OCI-M2 (cell line): ENCODE measurements at regions not wholly inside any gene's neighbourhood (a gene's known extent, or its start where the extent isn't known, plus 50 kb on each side); places are given as distances from the start of the nearest gene placed in this dataset.
"Not testable (repeated sequence)": the region's sequence is repeated elsewhere in the genome, so short reads cannot be mapped to it uniquely, and the experiment has no call there.

Experiments
- DNase-seq: peaks from one replicate; lab custom pipeline; 2025; ENCODE audit not compliant: unreplicated experiment; lab: John Stamatoyannopoulos, UW

GRCh38 chr6:135703007-135703406 lies 148.5 kb upstream of the PDE7B start:
- no peak for DNase-seq

DNA sequence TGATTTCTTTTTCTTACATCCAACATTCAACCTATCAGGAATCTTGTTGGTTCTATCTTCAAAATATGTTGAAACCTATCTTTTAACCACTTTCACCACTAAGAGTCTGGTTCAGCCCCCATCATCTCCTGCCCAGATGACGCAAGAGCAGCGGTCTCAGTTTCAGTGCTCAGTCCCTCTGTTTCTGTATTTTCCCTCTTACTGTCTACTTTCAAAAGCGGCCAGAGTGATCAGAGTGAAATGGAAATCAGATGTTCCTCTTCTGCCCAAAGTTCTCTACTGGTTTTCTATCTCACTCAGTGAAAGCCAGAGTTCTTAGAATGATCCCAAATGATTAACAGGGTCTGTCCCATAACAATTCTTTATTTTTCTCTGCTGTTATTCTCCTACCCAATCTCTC lies 147.9 kb upstream of the PDE7B start:
- DNase-seq = no peak

- no peak for DNase-seq
These were observed 144.1 kb upstream of the PDE7B start for GRCh38 chr6:135707426-135707825.

GRCh38 chr6:135710042-135710441 lies 141.5 kb upstream of the PDE7B start:
- no peak for DNase-seq

- DNase-seq = no peak
These were observed 129.3 kb upstream of the PDE7B start for GRCh38 chr6:135722190-135722589.

DNA sequence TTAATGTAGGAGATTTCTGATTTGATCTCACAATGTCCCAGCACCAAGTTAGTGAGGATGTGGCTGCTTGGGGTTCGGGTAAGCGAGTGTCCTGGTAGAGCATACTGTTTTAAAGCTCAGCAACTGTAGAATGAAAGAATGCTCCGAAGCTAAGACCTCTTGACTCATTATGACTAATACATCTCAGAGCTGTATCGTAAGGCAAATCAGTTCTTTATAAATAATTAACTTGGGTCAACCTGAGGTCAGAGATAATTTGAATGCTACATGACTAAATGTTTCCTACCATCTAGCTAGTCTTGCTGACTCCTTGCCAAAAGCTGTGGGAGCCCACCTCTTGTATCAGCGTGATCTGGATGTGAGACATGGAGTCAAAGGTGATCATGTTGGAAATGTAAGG lies 128.8 kb upstream of the PDE7B start:
- DNase-seq = no peak

DNA sequence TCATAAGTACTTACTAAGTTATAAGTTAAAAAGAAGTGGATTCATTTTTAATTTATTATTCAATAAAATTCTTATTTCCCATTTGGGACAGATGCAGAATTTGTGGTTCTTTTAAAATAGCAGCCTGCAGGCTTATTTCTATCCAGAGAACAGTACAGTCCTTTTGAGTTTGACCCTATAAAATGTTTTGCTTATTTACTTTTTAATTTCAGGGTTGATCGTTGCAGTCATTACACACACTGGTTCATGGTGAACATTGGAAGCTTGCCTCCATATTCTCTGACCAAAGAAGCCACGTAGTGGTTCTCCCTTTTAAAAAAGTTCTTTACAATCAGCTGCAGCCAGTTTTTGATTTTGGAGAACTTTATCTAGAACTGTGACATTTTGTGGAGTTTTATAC lies 122.9 kb upstream of the PDE7B start:
- DNase-seq = no peak

GRCh38 chr6:135731116-135731515 lies 120.4 kb upstream of the PDE7B start:
- DNase-seq = no peak

DNA sequence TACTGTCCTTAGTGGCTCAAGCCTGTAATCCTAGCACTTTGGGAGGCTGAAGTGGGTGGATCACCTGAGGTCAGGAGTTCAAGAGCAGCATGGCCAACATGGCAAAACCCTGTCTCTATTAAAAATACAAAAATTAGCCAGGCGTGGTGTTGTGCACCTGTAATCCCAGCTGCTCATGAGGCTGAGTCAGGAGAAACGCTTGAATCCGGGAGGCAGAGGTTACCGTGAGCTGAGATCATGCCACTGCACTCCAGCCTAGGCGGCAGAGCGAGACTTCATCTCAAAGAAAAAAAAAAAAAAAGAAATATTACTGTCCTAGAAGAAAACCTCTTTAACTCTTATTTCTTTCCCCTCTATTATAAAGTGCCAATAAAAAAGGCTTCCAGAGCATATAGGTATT lies 115.2 kb upstream of the PDE7B start:
- not testable (repeated sequence) for DNase-seq

GRCh38 chr6:135738636-135739035 lies 112.9 kb upstream of the PDE7B start:
- no peak for DNase-seq

DNA sequence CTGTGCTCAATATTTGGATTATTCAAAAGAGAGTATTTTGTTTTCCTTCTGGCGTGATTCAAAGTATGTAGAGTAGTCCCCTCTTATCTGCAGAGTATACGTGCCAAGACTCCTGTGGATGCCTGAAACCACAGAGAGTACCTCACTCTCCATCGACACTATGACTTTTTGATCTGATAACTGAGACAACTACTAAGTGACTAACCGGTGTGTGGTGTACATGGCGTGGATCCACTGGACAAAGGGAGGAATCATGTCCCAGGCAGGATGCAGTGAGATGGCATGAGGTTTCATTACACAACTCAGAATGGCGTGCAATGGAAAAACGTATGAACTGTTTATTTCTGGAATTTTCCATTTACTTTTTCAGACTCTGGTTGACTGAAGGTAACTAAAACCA lies 112.2 kb upstream of the PDE7B start:
- no peak for DNase-seq

DNA sequence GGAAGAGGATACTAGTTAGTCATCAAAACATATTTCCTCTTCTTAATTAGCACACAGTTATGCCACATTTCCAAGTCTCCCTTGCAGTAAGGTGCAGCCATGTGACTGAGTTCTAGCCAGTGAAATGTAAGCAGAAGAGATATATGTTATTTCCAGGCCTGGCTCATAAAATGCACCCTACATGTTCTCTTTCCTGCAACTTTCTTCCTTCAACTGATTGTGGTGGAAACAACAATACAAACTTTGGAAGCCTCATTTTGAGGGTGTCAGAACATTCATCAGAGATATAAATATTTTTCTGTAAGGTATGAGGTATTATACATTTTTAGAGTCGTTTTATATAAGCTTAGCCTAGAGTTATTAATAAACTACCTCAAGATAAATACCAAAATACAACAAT lies 110.9 kb upstream of the PDE7B start:
- no peak for DNase-seq

GRCh38 chr6:135743476-135743875 lies 108.0 kb upstream of the PDE7B start:
- DNase-seq = no peak

GRCh38 chr6:135748189-135748588 lies 103.3 kb upstream of the PDE7B start:
- DNase-seq = no peak

GRCh38 chr6:135750081-135750480 lies 101.4 kb upstream of the PDE7B start:
- no peak for DNase-seq

DNA sequence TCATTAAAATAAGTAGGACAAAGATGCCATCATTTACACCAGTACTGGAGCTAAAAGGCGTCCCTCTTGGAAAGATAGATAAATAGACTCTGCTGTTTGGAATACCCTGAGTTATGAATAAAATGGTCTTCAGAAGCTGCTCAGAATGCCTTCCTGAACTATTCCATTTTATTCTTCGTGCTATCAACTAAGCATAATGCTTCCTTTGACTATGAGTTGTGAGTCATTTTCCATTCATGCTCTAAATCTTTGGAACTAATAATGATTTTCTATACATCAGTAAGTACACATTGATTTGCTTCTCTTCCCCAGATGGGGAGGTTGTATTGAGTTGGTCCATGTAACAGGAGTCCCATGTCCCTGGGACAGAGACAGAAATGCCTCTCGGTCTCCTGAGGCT lies 98.3 kb upstream of the PDE7B start:
- no peak for DNase-seq

- DNase-seq = no peak
These were observed 91.7 kb upstream of the PDE7B start for GRCh38 chr6:135759831-135760230.

DNA sequence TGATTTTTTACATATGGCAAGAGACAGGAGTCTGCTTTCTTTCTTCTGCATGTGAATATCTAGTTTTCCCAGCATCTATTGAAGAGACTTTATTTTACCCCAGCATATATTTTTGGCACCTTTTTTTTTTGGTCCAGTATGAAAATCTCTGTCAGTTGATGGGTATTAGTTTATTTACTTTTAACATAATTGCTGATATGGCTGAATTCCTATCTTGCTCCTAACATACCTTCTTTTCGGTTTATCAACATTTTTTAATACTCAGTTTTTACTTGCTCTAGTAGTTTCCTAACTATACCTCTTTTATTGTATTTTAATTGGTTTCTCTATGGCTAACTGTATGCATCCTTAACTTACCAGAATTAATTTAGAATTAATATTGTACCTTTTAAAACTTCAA lies 77.5 kb upstream of the PDE7B start:
- DNase-seq = no peak

GRCh38 chr6:135779213-135779612 lies 72.3 kb upstream of the PDE7B start:
- DNase-seq = no peak

GRCh38 chr6:135780326-135780725 lies 71.2 kb upstream of the PDE7B start:
- DNase-seq = no peak

DNA sequence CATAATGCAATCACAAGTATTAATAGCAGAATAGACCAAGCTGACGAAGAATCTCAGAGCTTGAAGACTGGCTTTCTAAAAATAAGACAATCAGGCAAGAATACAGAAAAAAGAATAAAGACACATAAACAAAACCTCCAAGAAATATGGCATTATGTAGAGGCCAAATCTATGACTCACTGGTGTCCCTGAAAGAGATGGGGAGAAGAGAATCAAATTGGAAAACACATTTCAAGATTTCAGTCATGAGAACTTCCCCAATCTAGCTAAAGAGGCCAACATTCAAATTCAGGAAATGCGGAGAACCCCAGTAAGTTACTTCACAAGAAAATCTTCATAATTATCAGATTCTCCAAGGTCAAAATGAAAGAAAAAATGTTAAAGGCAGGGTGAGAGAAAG lies 69.0 kb upstream of the PDE7B start:
- no peak for DNase-seq

- DNase-seq = no peak
These were observed 67.0 kb upstream of the PDE7B start for GRCh38 chr6:135784507-135784906.

DNA sequence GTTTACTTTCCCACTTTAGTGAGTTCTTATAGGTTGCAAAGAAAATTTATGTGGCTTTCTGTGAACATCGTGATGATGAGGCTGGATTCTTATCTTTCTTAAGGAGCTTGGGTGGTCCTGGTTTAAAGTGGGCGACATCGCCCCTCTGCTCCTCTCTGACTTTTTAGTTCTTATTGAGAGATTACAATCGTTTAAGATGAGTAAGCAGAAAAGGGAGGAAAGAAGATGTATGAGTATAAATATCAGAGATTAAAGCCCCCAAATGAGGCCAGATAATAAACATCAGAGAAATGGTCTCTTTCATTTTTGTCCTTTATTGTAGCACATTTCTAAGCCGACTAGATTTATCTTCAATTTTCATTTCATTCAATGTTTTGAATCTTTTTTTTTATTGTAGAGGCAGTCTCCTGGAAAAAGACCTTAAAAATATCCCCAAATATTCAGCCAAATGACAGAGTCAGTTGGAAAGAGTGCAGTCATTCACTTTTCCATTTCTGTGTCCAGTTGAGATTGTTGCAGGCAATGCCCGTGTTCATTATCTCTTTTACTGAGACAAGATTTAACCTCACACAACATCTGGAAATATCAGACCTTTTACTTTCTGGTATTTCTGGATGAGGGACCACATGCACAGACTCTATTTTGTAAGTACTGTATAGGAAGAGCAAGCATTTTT lies 62.0 kb upstream of the PDE7B start:
- DNase-seq = no peak

DNA sequence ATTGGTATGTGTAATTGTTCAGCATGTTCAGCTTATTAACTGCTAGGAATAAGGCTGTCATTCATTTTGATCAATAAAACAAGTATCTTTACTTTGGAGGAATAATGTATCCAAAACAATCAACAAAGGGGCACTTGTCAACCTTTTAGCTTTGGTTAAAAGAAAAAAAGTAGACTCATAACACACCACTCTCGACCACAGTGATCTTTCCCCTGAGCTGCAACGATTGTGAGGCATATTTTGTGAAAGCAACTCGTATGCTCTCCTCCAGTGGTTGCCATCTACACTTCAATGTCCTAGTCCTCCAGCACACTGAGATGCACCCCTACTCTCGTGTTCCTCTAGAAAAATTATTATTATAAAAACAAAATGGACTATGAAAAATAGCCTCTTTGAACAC lies 60.1 kb upstream of the PDE7B start:
- no peak for DNase-seq
